Progenitor cell of endocrine pancreas (in vitro differentiated cells): ENCODE measurements at regions not wholly inside any gene's neighbourhood (a gene's known extent, or its start where the extent isn't known, plus 50 kb on each side); places are given as distances from the start of the nearest gene placed in this dataset.

ENCODE experiments used
- DNase-seq: peaks from one replicate; pipeline ENCODE4 v3.0.0; 2021; ENCODE audit warnings: low spot score; ENCODE audit not compliant: unreplicated experiment
- H3K27ac Mint-ChIP-seq: 2 replicates; pipeline ENCODE4 v1.8.0; 2021; ENCODE audit warnings: mild to moderate bottlenecking, moderate library complexity, mixed read lengths
- H3K27me3 Mint-ChIP-seq: 2 replicates; pipeline ENCODE4 v1.8.0; 2021; ENCODE audit warnings: mixed read lengths
- H3K36me3 Mint-ChIP-seq: 2 replicates; pipeline ENCODE4 v1.8.0; 2022; ENCODE audit warnings: mixed read lengths; ENCODE audit not compliant: insufficient read depth
- H3K4me1 Mint-ChIP-seq: 2 replicates; pipeline ENCODE4 v1.8.0; 2021; ENCODE audit warnings: low read depth, mixed read lengths
- H3K4me3 Mint-ChIP-seq: 2 replicates; pipeline ENCODE4 v1.8.0; 2021; ENCODE audit warnings: low read depth, mild to moderate bottlenecking, moderate library complexity, mixed read lengths
- H3K9me3 Mint-ChIP-seq: 2 replicates; pipeline ENCODE4 v1.8.0; 2021; ENCODE audit warnings: low read depth, mixed read lengths
- TF ChIP-seq, protein P1 (sequence below): fragments of 200-600 bp; sonication (generic); IDR thresholded peaks from one replicate; pipeline ENCODE4 v1.5.0; 2021; ENCODE audit warnings: antibody characterized with exemption, mild to moderate bottlenecking; ENCODE audit not compliant: unreplicated experiment

DNA sequence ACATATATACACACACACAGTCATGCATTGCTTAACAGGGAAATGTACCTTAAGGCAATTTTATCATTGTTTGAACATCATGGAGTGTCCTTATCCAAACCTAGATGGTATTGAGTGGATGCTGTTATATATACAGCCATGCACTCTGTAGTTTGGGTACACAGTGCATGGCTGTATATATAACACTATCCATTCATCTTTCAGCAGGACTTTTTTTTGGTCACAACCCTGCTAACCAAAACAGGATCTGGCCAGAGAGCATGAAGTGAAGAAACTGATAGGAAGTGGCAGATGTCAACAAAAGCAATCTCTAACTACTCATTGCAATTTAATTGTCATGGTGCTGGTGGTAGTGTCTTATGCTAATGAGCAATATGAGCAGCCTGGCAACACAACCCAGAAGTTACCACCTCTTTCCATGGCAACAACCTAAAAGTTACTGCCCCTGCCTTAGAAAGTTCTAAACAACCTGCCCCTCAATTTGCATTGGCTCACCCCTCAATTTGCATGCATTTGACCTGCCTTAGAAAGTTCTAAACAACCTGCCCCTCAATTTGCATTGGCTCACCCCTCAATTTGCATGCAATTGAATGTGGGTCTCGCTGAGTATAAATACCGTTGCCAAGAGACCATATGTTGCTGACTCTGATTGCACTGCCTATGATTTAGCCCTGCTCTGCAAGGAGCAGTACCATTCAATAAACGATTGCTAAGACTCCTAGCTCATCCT, 434.9 kb downstream of the DSEL start:
- H3K4me1 Mint-ChIP-seq: peaks cover 8% of the 10 kb centered on the region
- no peaks in the 10 kb centered on the region for H3K9me3 Mint-ChIP-seq
- TF ChIP-seq, protein P1, sequence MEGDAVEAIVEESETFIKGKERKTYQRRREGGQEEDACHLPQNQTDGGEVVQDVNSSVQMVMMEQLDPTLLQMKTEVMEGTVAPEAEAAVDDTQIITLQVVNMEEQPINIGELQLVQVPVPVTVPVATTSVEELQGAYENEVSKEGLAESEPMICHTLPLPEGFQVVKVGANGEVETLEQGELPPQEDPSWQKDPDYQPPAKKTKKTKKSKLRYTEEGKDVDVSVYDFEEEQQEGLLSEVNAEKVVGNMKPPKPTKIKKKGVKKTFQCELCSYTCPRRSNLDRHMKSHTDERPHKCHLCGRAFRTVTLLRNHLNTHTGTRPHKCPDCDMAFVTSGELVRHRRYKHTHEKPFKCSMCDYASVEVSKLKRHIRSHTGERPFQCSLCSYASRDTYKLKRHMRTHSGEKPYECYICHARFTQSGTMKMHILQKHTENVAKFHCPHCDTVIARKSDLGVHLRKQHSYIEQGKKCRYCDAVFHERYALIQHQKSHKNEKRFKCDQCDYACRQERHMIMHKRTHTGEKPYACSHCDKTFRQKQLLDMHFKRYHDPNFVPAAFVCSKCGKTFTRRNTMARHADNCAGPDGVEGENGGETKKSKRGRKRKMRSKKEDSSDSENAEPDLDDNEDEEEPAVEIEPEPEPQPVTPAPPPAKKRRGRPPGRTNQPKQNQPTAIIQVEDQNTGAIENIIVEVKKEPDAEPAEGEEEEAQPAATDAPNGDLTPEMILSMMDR: no peak
- no peaks in the 10 kb centered on the region for H3K27me3 Mint-ChIP-seq
- H3K4me3 Mint-ChIP-seq: no peak overlapping the region
- DNase-seq: no peak
- no peak overlapping the region for H3K27ac Mint-ChIP-seq
- no peaks in the 10 kb centered on the region for H3K36me3 Mint-ChIP-seq

- H3K4me1 Mint-ChIP-seq: peaks cover 11% of the 10 kb centered on the region
- H3K9me3 Mint-ChIP-seq: no peaks in the 10 kb centered on the region
- TF ChIP-seq, protein P1: no peak
- H3K36me3 Mint-ChIP-seq: no peaks in the 10 kb centered on the region
- no peak overlapping the region for H3K4me3 Mint-ChIP-seq
- DNase-seq: no peak
- no peaks in the 10 kb centered on the region for H3K27me3 Mint-ChIP-seq
- H3K27ac Mint-ChIP-seq: no peak overlapping the region
Observed at GRCh38 chr18:67080601-67081000, 435.9 kb downstream of the DSEL start.

DNA sequence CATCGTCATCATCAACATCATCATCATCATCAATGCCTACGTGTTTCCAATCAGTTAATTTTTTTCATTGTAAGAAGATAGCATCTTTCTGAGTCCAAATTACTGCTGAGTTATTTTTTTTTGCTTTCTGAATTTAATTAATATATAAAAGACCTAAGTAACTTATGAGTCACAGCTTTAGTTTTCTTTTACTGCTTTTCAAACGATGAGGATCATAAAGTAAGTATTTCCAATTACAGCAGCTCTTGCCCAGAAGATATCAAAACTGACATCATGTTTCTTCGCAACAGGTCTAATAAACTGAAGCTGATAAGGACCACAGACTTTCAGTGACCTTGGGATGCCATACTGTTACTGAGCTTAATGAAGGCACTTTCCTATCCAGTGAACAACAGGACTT, 442.2 kb downstream of the DSEL start:
- H3K27ac Mint-ChIP-seq: no peak overlapping the region
- H3K36me3 Mint-ChIP-seq: no peaks in the 10 kb centered on the region
- H3K27me3 Mint-ChIP-seq: no peaks in the 10 kb centered on the region
- peaks cover 11% of the 10 kb centered on the region for H3K4me1 Mint-ChIP-seq
- no peak for DNase-seq
- TF ChIP-seq, protein P1: no peak
- H3K4me3 Mint-ChIP-seq: no peak overlapping the region
- no peaks in the 10 kb centered on the region for H3K9me3 Mint-ChIP-seq

GRCh38 chr18:67072791-67073190, 443.7 kb downstream of the DSEL start:
- H3K4me1 Mint-ChIP-seq: peaks cover 11% of the 10 kb centered on the region
- DNase-seq: no peak
- no peaks in the 10 kb centered on the region for H3K27me3 Mint-ChIP-seq
- H3K36me3 Mint-ChIP-seq: no peaks in the 10 kb centered on the region
- H3K4me3 Mint-ChIP-seq: no peak overlapping the region
- H3K27ac Mint-ChIP-seq: no peak overlapping the region
- TF ChIP-seq, protein P1: no peak
- no peaks in the 10 kb centered on the region for H3K9me3 Mint-ChIP-seq

- H3K9me3 Mint-ChIP-seq: no peaks in the 10 kb centered on the region
- no peaks in the 10 kb centered on the region for H3K36me3 Mint-ChIP-seq
- TF ChIP-seq, protein P1: no peak
- no peaks in the 10 kb centered on the region for H3K27me3 Mint-ChIP-seq
- H3K27ac Mint-ChIP-seq: no peak overlapping the region
- no peak overlapping the region for H3K4me3 Mint-ChIP-seq
- no peak for DNase-seq
- no peaks in the 10 kb centered on the region for H3K4me1 Mint-ChIP-seq
Observed at GRCh38 chr18:67068608-67069007, 447.9 kb downstream of the DSEL start.
